SK-N-SH (cell line): ENCODE measurements at regions not wholly inside any gene's neighbourhood (a gene's known extent, or its start where the extent isn't known, plus 50 kb on each side); places are given as distances from the start of the nearest gene placed in this dataset.

Experiments
- CTCF ChIA-PET: fragments of 300-600, 350-600 bp; formaldehyde crosslinking; extraction: SDS; loops from one replicate; lab custom pipeline; 2021; lab: Yijun Ruan, JAX
- POLR2A ChIA-PET: fragments of 350-600 bp; sonication (Branson Sonifier 250); formaldehyde crosslinking; extraction: SDS; loops from one replicate; lab custom pipeline; 2020; ENCODE audit warnings: antibody characterized with exemption, inconsistent platforms; lab: Yijun Ruan, JAX
- DNase-seq: peaks from one replicate; pipeline ENCODE4 v3.0.0; 2012
- H2AFZ ChIP-seq: fragments of 200-600 bp; sonication (generic); 2 replicates; pipeline ENCODE4 v1.8.1; 2016; ENCODE audit warnings: antibody characterized with exemption, mild to moderate bottlenecking, low read depth
- H3F3A ChIP-seq: fragments of 200-600 bp; sonication (generic); replicated peaks from 2 replicates; pipeline ENCODE3; 2016; ENCODE audit warnings: antibody characterized with exemption, mild to moderate bottlenecking; ENCODE audit not compliant: insufficient read depth
- H3K27ac ChIP-seq, 2 experiments: fragments of 200-500 bp in 1 of 2; fragments of 200-600 bp in 1 of 2; sonication (Bioruptor generic) in 1 of 2; sonication (generic), shearing (Covaris generic) in 1 of 2; 2 replicates each; pipeline versions ENCODE4 v1.5.1 to v1.6.1; 2014 to 2016; ENCODE audit warnings: low read depth in 2 of 2, inconsistent platforms in 1 of 2, low read length in 1 of 2, mild to moderate bottlenecking in 1 of 2, mixed read lengths in 1 of 2
- H3K27me3 ChIP-seq: fragments of 200-600 bp; sonication (generic), shearing (Covaris generic); 2 replicates; pipeline ENCODE4 v1.6.1; 2016; ENCODE audit warnings: mixed run types; ENCODE audit not compliant: insufficient read depth
- H3K36me3 ChIP-seq, 2 experiments: fragments of 200-500 bp in 1 of 2; fragments of 200-600 bp in 1 of 2; sonication (Bioruptor generic) in 1 of 2; sonication (generic) in 1 of 2; replicated peaks in 1 of 2; 2 replicates each; pipeline versions ENCODE3 to v1.5.1; 2014 to 2016; ENCODE audit warnings: low read length in 1 of 2, mild to moderate bottlenecking in 1 of 2; ENCODE audit not compliant: insufficient read depth in 2 of 2, control insufficient read depth in 1 of 2
- H3K4me1 ChIP-seq, 2 experiments: fragments of 200-500 bp in 1 of 2; fragments of 200-600 bp in 1 of 2; sonication (Bioruptor generic) in 1 of 2; sonication (generic), shearing (Covaris generic) in 1 of 2; 2 replicates each; pipeline versions ENCODE4 v1.5.1 to v1.6.1; 2014 to 2016; ENCODE audit warnings: low read depth in 1 of 2, low read length in 1 of 2, mixed run types in 1 of 2; ENCODE audit not compliant: insufficient read depth in 2 of 2, control insufficient read depth in 1 of 2
- H3K4me2 ChIP-seq: fragments of 200-600 bp; sonication (generic), shearing (Covaris generic); 2 replicates; pipeline ENCODE4 v1.6.1; 2017; ENCODE audit warnings: mixed run types
- H3K4me3 ChIP-seq, 2 experiments: fragments of 200-500 bp in 1 of 2; fragments of 200-600 bp in 1 of 2; sonication (Bioruptor generic) in 1 of 2; sonication (generic), shearing (Covaris generic) in 1 of 2; 2 replicates each; pipeline versions ENCODE4 v1.5.1 to v1.8.1; 2014 to 2016; ENCODE audit warnings: low read depth in 2 of 2, inconsistent platforms in 1 of 2, low read length in 1 of 2, mild to moderate bottlenecking in 1 of 2, mixed read lengths in 1 of 2, moderate library complexity in 1 of 2
- H3K79me2 ChIP-seq: fragments of 200-600 bp; sonication (generic); 2 replicates; pipeline ENCODE4 v1.8.1; 2017; ENCODE audit warnings: mild to moderate bottlenecking; ENCODE audit not compliant: insufficient read depth
- H3K9ac ChIP-seq: fragments of 200-600 bp; sonication (generic); 2 replicates; pipeline ENCODE4 v1.6.1; 2017; ENCODE audit warnings: mixed run types
- H3K9me2 ChIP-seq: fragments of 200-600 bp; sonication (generic); 2 replicates; pipeline ENCODE4 v1.6.1; 2017; ENCODE audit warnings: mixed run types
- H3K9me3 ChIP-seq: fragments of 200-600 bp; sonication (generic); 2 replicates; pipeline ENCODE4 v1.6.1; 2017; ENCODE audit warnings: mixed run types, mild to moderate bottlenecking, moderate library complexity
- H4K20me1 ChIP-seq: fragments of 200-600 bp; sonication (generic); 2 replicates; pipeline ENCODE4 v1.6.1; 2017; ENCODE audit warnings: mild to moderate bottlenecking, mixed run types; ENCODE audit not compliant: insufficient read depth
- CTCF ChIP-seq: fragments of 200-600 bp; sonication (generic); IDR thresholded peaks from 2 replicates; pipeline ENCODE4 v1.6.1; 2017; ENCODE audit warnings: antibody characterized with exemption, mild to moderate bottlenecking, moderate library complexity
- FOSL2 ChIP-seq: IDR thresholded peaks from 2 replicates; pipeline ENCODE4 v1.4.0; 2012; ENCODE audit warnings: low read depth, mild to moderate bottlenecking, moderate library complexity, borderline replicate concordance
- GABPA ChIP-seq: IDR thresholded peaks from 2 replicates; pipeline ENCODE4 v1.4.0; 2012; ENCODE audit warnings: low read depth, mild to moderate bottlenecking
- JUND ChIP-seq: IDR thresholded peaks from 2 replicates; pipeline ENCODE4 v1.4.0; 2012
- MAX ChIP-seq: IDR thresholded peaks from 2 replicates; pipeline ENCODE4 v1.4.0; 2012; ENCODE audit warnings: low read depth
- NRF1 ChIP-seq: IDR thresholded peaks from 2 replicates; pipeline ENCODE4 v1.6.1; 2012; ENCODE audit warnings: low read depth, mild to moderate bottlenecking, low read length
- PBX3 ChIP-seq: IDR thresholded peaks from 2 replicates; pipeline ENCODE4; 2012
- RAD21 ChIP-seq: IDR thresholded peaks from 2 replicates; pipeline ENCODE4 v1.6.1; 2012; ENCODE audit warnings: mild to moderate bottlenecking, low read length
- REST ChIP-seq: IDR thresholded peaks from 2 replicates; pipeline ENCODE4 v1.6.1; 2012; ENCODE audit warnings: mild to moderate bottlenecking, low read depth, low read length, moderate library complexity
- RFX5 ChIP-seq: IDR thresholded peaks from 2 replicates; pipeline ENCODE4 v1.6.1; 2012; ENCODE audit warnings: mild to moderate bottlenecking, improper control_type of control experiment, low read length
- RXRA ChIP-seq: IDR thresholded peaks from 2 replicates; pipeline ENCODE4 v1.4.0; 2012; ENCODE audit warnings: low read depth, mild to moderate bottlenecking, borderline replicate concordance
- SIN3A ChIP-seq: IDR thresholded peaks from 2 replicates; pipeline ENCODE4 v1.6.1; 2012; ENCODE audit warnings: low read depth, mild to moderate bottlenecking, low read length, moderate library complexity, borderline replicate concordance
- SMC3 ChIP-seq: IDR thresholded peaks from 2 replicates; pipeline ENCODE4 v1.6.1; 2012; ENCODE audit warnings: low read depth, low read length, improper control_type of control experiment
- WGBS: methylation state at CpG from one replicate; pipeline ENCODE4 v1.1.6; 2017; ENCODE audit warnings: low lambda C conversion rate; 5-methylcytosine and 5-hydroxymethylcytosine counted together

GRCh38 chr5:125898851-125899405 lies 524.3 kb upstream of the GRAMD2B start:
- no peak overlapping the region for H2AFZ ChIP-seq
- 78% methylated on average over 2 of the region's 2 CpGs for WGBS

More at GRCh38 chr5:125898851-125899405, 524.3 kb upstream of the GRAMD2B start:
- ChIA-PET POLR2A (no interaction called here), CTCF (no interaction called here)
- TF ChIP-seq CTCF: no peak
- TF ChIP-seq REST: no peak
- TF ChIP-seq FOSL2: no peak
- no peak for TF ChIP-seq SMC3
- no peak for TF ChIP-seq PBX3
- TF ChIP-seq RFX5: no peak
- no peak for TF ChIP-seq GABPA
- TF ChIP-seq NRF1: no peak
- no peak for TF ChIP-seq SIN3A
- TF ChIP-seq JUND: no peak
- no peak for TF ChIP-seq RAD21
- no peak for TF ChIP-seq MAX
- no peak for TF ChIP-seq RXRA
- Histone ChIP-seq H3K9me2 (no peaks in the 10 kb centered on the region), H3K4me1 (peaks cover 0 to 7% of the 10 kb centered on the region in 2 experiments; a peak in 1 of 4 replicates), H3F3A (no peaks in the 10 kb centered on the region), H3K4me3 (no peak overlapping the region), H3K27ac (no peak overlapping the region), H3K36me3 (no peaks in the 10 kb centered on the region), H3K27me3 (no peaks in the 10 kb centered on the region), H4K20me1 (no peaks in the 10 kb centered on the region), H3K4me2 (no peak overlapping the region), H3K79me2 (no peaks in the 10 kb centered on the region), H3K9ac (no peak overlapping the region), H3K9me3 (no peaks in the 10 kb centered on the region)
- no peak for DNase-seq
